Neutrophil (primary cell): ENCODE measurements at regions not wholly inside any gene's neighbourhood (a gene's known extent, or its start where the extent isn't known, plus 50 kb on each side); places are given as distances from the start of the nearest gene placed in this dataset.
"Not testable (repeated sequence)": the region's sequence is repeated elsewhere in the genome, so short reads cannot be mapped to it uniquely, and the experiment has no call there.

Source experiments
- H3K27ac ChIP-seq: fragments of 200-600 bp; sonication (generic); 2 replicates; pipeline ENCODE4 v1.5.1; 2016; ENCODE audit warnings: mild to moderate bottlenecking, moderate library complexity
- H3K27me3 ChIP-seq: fragments of 200-600 bp; sonication (generic); 2 replicates; pipeline ENCODE4 v1.6.0; 2016; ENCODE audit warnings: mild to moderate bottlenecking
- H3K36me3 ChIP-seq: fragments of 200-600 bp; sonication (generic); 2 replicates; pipeline ENCODE4 v1.5.1; 2017
- H3K4me1 ChIP-seq, 2 experiments: fragments of 200-600 bp in 1 of 2; sonication (generic) in 1 of 2; 1 replicate in 1 of 2; 2 replicates in 1 of 2; pipeline versions ENCODE4 v1.5.1 to v1.6.1; 2013 to 2016; ENCODE audit warnings: low read depth in 1 of 2, low read length in 1 of 2, mild to moderate bottlenecking in 1 of 2, moderate library complexity in 1 of 2; ENCODE audit not compliant: control insufficient read depth in 1 of 2, insufficient read depth in 1 of 2
- H3K4me3 ChIP-seq, 2 experiments: fragments of 200-600 bp in 1 of 2; sonication (generic) in 1 of 2; 1 replicate in 1 of 2; 2 replicates in 1 of 2; pipeline ENCODE4 v1.5.1; 2013 to 2016; ENCODE audit warnings: low read depth in 1 of 2, low read length in 1 of 2, mild to moderate bottlenecking in 1 of 2, moderate library complexity in 1 of 2
- H3K9me3 ChIP-seq: fragments of 200-600 bp; sonication (generic); 2 replicates; pipeline ENCODE4 v1.5.1; 2016
- TF ChIP-seq, protein P1 (sequence below): fragments of 200-600 bp; sonication (generic); IDR thresholded peaks from 2 replicates; pipeline ENCODE4 v1.5.1; 2016; ENCODE audit warnings: antibody characterized with exemption

DNA sequence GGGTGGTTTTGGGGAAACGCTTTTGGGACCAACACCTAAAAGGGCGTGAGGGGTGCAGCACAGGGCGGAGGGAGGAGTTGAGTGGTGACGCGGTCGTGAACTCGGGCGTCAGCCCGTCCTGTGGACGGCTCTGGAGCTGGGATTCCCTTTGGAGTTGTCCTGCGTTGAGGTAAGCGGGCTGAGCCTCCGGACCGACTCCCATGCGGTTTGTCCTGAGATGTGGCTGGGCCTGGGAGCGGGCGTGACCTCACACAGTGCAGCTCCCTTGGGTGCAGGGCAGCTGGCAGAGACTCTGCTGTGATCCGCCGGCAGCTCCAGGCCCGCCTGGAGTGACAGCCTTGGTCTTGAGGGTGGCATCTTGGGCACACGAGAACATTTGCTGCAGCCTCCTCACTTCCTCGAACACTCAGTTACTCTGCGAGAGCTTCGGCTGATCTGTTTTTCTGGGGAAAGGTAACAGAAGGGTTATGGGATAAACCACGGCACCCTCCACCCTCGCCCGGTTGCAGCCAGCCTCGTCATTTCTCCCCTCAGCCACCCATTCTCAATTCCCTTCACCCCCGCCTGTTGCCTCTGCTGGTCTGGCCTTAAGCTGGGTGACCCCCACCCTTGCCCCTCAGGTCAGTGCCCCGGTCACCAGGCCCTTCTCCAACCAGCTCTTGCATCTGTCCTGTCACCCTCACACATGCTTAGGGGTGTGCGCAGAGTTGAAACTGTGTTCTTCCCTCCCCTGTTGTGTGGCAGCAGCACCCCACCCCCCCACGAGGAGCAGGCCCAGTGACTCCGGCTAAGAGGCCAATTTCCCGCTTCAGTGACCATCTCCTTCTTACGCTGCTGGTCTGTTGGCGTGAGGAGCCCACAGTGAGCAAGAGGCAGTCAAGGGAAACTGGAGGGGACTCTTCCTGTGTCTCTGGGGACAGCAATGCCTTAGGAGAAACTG, 94.2 kb upstream of the COL5A1 start:
- Histone ChIP-seq H3K9me3 (no peaks in the 10 kb centered on the region), H3K4me3 (no peak overlapping the region), H3K27me3 (peaks cover 46% of the 10 kb centered on the region), H3K4me1 (no peaks in the 10 kb centered on the region), H3K27ac (no peak overlapping the region), H3K36me3 (no peaks in the 10 kb centered on the region)
- TF ChIP-seq, protein P1, sequence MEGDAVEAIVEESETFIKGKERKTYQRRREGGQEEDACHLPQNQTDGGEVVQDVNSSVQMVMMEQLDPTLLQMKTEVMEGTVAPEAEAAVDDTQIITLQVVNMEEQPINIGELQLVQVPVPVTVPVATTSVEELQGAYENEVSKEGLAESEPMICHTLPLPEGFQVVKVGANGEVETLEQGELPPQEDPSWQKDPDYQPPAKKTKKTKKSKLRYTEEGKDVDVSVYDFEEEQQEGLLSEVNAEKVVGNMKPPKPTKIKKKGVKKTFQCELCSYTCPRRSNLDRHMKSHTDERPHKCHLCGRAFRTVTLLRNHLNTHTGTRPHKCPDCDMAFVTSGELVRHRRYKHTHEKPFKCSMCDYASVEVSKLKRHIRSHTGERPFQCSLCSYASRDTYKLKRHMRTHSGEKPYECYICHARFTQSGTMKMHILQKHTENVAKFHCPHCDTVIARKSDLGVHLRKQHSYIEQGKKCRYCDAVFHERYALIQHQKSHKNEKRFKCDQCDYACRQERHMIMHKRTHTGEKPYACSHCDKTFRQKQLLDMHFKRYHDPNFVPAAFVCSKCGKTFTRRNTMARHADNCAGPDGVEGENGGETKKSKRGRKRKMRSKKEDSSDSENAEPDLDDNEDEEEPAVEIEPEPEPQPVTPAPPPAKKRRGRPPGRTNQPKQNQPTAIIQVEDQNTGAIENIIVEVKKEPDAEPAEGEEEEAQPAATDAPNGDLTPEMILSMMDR, result no peak

DNA sequence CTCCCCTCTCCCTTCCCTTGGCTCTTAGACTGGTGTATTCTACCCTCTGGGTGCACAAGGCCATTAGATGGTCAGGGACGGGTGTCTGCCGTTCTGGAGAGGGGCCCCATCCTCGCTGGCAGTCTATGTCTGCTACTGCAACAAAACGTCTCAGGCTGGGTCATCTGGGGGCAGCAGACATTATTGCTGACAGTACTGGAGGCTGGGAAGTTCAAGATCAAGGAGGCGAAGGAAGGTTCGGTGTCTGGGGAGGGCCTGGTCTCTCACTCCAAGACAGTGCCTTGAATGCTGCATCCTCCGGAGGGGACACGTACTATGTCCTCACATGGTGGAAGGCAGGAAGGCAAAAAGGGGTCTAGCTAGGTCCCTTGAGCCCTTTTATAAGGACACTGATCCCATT, 93.4 kb upstream of the COL5A1 start:
- peaks cover 54% of the 10 kb centered on the region for H3K27me3 ChIP-seq
- no peak overlapping the region for H3K4me3 ChIP-seq
- TF ChIP-seq, protein P1, result no peak
- H3K27ac ChIP-seq, result no peak overlapping the region
- no peaks in the 10 kb centered on the region for H3K4me1 ChIP-seq
- no peaks in the 10 kb centered on the region for H3K9me3 ChIP-seq
- no peaks in the 10 kb centered on the region for H3K36me3 ChIP-seq

DNA sequence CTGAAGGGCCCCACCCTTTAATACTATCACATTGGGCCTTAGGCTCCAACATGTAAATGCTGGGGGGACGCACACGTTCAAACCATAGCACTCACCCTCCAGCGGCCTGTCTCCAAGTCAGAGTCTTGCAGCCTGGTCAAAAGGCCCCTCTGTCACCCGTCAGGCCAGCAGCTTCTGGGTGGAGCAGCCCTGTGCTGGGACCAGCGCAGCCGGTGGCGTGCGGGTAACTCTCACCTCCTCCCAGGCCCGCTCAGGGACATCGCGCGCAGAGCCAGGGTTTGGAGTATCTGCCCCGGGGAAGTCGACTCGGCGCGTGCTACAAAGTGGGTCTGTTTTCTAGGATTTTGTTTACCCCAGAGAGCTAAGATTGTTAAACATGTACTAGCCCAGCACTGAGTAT, 93.0 kb upstream of the COL5A1 start:
- Histone ChIP-seq H3K27me3 (peaks cover 58% of the 10 kb centered on the region), H3K36me3 (no peaks in the 10 kb centered on the region), H3K4me1 (no peaks in the 10 kb centered on the region)

DNA sequence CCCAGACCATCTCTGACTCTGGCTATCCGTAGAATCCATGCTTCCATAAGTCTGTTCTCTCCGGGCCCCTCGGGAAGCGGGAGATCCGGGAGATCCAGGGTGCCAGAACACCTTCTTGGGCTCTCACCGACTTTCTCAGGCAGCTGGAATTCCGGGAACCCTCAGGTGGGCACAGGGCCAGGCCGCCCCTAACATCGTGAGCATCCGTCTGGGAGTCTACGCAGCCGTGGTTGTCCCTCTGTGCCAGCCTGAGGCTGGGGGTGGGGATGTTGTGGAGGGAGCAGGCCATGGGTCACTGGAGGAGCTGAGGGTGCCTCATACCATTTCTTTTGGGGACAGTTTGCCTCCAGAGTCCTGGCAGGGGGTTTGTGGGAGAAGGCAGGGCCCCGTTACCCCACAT, 92.3 kb upstream of the COL5A1 start:
- Histone ChIP-seq H3K27me3 (peaks cover 65% of the 10 kb centered on the region), H3K4me1 (no peaks in the 10 kb centered on the region), H3K4me3 (no peak overlapping the region), H3K27ac (no peak overlapping the region), H3K36me3 (no peaks in the 10 kb centered on the region), H3K9me3 (no peaks in the 10 kb centered on the region)
- TF ChIP-seq, protein P1, result no peak

More for the DNA sequence above, 93.0 kb upstream of the COL5A1 start:
- no peaks in the 10 kb centered on the region for H3K9me3 ChIP-seq
- TF ChIP-seq, protein P1, result no peak
- no peak overlapping the region for H3K27ac ChIP-seq
- no peak overlapping the region for H3K4me3 ChIP-seq

DNA sequence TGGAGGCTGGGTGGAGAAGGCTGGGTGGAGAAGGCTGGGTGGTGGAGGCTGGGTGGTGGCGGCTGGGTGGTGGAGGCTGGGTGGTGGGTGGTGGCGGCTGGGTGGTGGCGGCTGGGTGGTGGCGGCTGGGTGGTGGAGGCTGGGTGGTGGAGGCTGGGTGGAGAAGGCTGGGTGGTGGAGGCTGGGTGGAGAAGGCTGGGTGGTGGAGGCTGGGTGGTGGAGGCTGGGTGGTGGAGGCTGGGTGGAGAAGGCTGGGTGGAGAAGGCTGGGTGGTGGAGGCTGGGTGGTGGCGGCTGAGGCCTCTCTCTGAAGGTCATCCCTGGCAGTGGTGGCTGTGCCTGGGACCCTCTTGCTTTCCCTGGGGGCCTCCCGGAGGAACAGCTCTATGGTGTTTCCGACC, 91.5 kb upstream of the COL5A1 start:
- not testable (repeated sequence) for H3K27ac ChIP-seq, H3K4me3 ChIP-seq, H3K9me3 ChIP-seq, H3K4me1 ChIP-seq, H3K36me3 ChIP-seq
- peaks cover 68% of the 10 kb centered on the region for H3K27me3 ChIP-seq

DNA sequence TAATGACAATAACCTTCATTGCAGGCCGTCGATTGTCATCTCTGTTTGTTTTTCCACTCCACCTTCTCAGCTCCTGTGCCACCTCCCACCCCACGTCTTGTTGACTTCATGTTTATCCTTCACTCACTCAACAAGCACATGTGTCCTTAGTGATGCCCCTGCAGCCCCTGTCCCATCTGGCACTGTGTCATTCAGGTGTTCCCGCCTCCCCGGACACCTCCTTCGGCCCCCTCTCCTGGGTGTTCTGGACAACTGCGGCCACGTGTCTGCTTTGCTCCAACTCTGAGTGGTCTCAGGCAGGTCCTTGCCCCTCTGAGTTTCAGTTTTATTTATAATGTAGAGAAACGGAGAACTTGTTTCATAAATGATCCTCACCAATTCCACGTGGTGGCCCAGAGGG, 91.0 kb upstream of the COL5A1 start:
- TF ChIP-seq, protein P1, result no peak
- Histone ChIP-seq H3K36me3 (no peaks in the 10 kb centered on the region), H3K27me3 (peaks cover 68% of the 10 kb centered on the region), H3K4me3 (no peak overlapping the region), H3K9me3 (no peaks in the 10 kb centered on the region), H3K27ac (no peak overlapping the region), H3K4me1 (no peaks in the 10 kb centered on the region)
